ENCODE measurements at regions not wholly inside any gene's neighbourhood (a gene's known extent, or its start where the extent isn't known, plus 50 kb on each side); places are given as distances from the start of the nearest gene placed in this dataset.
"Not testable (repeated sequence)": the region's sequence is repeated elsewhere in the genome, so short reads cannot be mapped to it uniquely, and the experiment has no call there.

DNA sequence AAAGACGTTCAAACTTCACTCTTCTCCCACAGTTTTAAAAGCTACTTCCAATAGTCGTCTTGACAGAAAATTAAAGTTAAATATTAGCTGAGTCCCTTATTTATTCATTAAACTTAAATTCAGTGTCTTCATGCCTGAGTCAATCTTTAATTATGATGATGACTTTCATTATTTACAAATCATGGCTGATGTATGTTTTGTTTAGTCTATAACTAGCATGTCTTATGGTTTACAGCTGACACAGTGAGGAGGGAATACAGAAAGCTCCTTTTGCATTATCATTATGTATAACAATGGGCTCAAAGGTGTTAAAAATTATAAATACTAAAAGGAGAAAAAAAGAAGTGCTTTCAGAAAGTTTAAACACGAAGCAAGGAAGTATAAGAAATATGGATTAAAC, 1333.1 kb downstream of the CDH8 start:
- DNase-seq (ENCODE audit: low spot score), result no peak

- no peak for DNase-seq (ENCODE audit: low spot score)
These were observed 1349.4 kb downstream of the CDH8 start for GRCh38 chr16:60686824-60687223.

DNA sequence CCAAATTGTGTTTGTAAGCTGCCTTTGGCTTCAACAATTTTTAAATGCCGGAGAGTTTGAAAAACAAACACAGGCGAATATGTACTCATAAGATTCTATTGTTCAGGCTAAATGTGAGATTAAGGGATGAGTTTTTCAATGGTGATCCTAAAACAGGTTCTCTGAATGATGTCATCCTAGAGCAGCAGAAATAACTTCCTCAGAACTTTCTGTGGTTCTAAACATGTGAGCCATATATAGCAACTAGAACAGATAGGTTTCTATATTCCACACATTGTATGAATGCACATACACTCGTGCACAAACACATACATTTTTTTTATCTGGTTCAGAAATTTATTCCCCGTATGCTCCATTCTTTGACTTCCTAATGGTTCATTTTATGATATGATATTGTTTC, 1352.2 kb downstream of the CDH8 start:
- DNase-seq (ENCODE audit: low spot score), result no peak

GRCh38 chr16:60682219-60682618, 1354.0 kb downstream of the CDH8 start:
- no peak for DNase-seq (ENCODE audit: low spot score)

DNA sequence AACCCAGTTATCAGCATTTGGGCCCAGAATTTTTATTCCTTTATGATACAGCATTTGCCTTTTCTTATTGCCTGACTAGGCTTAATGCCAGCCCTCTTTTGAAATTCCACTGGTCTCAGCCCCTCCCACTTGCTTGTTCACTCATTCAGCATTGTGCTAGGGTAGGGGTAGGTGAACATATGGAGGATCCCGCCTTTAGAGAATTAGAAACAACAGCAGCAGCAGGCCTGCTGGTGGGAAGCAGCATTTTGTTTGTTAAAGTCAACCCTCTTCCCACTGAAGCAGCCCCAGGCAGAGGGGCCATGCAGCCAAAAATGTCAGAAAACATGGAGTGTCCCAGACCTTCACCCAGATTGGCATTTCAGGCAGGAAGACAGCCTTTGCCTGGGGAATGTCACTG, 1355.2 kb downstream of the CDH8 start:
- no peak for DNase-seq (ENCODE audit: low spot score)

DNA sequence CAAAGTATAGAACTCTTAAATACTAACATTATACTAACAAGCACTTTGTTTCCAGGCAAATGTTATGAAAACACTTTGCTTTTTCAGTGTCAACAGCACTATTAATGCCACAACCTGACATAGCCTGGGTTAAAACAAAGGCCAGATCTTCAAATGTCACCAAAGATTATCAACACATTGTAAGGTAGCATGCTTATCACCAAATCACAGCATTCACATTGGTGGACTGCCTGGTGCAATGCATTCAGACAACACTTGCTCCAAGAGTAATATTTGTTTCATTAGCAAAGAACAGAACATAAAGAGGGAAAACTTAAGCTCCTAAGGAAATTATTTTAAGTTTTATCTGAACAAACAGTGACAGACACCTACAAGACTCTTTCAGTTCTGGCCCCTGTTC, 1361.2 kb downstream of the CDH8 start:
- no peak for DNase-seq (ENCODE audit: low spot score)

GRCh38 chr16:60674241-60674640, 1362.0 kb downstream of the CDH8 start:
- DNase-seq (ENCODE audit: low spot score), result no peak

GRCh38 chr16:60655514-60656153, 1380.6 kb downstream of the CDH8 start:
- no peak for DNase-seq (ENCODE audit: low spot score)

DNA sequence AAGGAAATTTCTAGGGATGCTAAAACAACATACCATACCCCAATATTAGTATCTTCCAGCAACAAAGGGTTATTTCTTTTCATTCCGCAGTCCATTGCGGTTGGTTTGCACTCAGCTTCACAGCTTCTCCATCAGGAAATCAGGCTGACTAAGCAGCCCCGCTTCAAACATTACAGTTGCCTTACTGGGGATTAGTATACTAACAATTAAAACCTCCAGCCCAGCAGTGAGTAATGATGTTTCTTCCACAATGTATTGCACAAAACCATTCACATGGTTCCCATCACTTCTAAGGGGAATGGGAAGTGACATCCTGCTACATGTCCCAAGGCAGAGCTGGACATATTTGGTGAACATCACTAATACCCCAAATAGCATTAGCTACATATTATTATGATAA, 1384.9 kb downstream of the CDH8 start:
- DNase-seq (ENCODE audit: low spot score), result no peak

DNA sequence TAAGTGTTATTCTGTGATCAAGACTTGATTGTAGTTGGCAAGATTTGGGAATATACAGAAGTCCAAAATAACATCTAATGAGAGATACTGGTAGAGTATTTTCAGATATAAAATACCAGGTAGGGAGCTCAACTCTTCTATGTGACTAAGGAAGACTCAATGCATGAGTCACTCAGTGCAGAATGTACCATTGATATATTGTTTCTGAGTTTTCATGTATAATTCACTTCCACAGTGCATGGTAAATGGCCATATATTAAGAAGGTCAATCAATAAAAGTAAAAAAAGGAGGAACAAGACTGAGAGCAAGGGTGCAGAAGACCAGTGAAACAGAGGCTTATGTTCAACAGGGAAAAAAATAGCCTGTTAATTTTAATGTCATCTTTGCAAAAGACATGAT, 1387.9 kb downstream of the CDH8 start:
- no peak for DNase-seq (ENCODE audit: low spot score)

DNA sequence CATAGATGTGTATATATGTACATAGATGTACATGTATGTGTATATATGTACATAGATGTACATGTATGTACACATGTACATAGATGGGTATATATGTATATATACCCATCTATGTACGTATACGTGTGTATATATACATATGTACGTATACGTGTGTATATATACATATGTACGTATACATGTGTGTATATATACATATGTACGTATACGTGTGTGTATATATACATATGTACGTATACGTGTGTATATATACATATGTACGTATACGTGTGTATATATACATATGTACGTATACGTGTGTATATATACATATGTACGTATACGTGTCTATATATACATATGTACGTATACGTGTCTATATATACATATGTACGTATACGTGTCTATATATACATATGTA, 1388.8 kb downstream of the CDH8 start:
- not testable (repeated sequence) for DNase-seq (ENCODE audit: low spot score)

DNA sequence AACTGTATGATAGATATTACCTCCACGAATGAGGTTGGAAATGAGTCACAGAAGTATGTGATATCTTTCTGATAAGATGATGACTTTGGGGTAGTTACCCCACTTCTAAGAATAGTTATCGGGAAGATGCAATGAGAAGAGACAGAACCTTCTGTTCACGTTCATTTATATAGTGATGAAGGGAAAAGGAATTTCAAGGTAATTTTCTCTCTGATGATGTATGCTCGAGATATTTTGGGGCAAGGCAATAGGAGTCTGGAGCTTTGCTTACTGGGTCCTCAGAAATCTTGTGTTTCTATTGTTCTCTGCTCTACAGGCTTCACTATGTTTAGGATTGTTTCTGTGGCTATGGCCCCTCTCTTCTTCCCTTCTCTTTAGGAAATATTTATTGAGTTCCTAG, 1389.6 kb downstream of the CDH8 start:
- no peak for DNase-seq (ENCODE audit: low spot score)

DNA sequence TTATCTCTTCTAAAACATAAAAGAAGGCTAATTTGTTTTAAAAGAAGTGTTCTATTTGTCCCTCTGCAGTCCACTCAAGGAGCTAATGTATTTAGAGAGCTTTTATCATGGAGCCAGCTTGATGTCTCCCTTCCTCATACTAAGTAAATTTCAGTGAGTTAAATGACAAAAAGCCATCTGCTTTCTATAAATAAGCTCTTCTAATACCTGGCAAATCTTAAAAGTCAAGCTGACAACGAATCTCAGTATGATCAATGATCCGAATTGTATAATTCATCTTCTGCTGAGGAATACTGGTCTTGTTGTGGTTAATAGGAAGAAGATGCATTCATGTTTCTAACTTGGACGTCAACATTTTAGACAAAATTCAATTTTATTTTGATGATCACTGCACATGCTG, 1390.7 kb downstream of the CDH8 start:
- DNase-seq (ENCODE audit: low spot score), result no peak

DNA sequence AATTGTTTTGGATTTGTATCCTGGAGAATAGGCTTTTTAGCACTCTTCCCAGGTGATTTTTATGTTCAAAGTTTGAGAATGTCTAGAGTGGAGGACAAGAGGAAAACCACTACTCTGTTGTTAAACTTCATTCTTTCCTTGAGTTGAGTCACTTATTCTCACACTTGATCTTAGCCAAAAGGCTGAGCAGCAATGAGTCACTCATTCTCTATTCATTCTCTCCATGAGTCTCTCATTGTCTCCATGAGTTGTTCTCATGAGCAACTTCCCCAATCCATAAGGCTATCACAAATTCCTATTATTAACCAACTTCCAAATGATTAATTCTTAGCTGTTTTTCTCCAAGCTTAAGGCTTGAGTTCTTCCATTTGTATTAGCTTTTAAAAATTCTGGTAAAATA, 1393.3 kb downstream of the CDH8 start:
- DNase-seq (ENCODE audit: low spot score), result no peak

DNA sequence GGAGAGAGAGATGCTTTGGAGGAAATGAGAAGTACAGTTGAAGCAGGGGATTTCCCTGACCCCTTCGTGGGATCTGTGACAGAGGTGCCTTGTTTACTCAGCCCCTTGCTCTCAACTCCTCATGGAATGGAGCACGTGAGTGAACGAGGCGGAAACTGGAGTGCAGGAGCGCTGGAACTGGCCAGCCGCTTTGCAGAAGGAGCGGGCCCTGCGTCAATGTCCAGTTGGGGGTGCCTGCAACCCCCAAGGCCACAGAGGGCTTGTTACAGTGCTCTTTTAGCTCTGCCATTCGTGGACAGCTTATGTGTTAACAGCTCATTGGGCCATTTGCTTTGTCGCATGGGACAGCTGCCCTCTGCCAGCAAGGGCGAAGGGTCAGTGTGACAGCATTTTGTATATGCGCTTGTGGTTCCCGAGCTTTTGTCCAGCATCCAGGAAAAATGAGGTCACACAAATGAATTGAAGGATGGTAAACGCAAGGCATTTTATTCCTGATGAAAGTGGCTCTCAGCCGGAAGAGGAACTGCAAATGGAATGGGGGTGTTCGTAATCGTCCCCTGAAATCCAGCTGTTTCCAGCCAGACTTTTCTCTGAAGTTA, 1395.1 kb downstream of the CDH8 start:
- DNase-seq (ENCODE audit: low spot score), result no peak

DNA sequence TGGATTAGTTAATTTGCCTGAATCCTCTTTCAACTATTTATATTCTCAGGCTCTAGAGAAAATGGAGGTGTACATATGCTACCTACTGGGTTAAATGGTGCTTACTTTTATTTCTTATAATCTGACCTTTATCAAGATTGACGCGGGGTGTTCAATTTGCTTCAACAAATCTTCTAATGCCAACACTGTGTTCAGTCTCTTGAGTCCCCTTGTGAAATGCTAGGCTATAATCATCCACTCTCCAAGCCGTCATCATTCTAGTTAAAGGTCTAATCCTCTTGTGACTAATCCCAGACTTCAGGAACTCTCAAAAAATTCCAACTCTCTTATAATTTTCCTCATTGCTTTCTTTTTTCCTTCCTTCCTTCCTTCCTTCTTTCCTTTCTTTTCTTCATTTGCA, 1396.2 kb downstream of the CDH8 start:
- DNase-seq (ENCODE audit: low spot score), result no peak

DNA sequence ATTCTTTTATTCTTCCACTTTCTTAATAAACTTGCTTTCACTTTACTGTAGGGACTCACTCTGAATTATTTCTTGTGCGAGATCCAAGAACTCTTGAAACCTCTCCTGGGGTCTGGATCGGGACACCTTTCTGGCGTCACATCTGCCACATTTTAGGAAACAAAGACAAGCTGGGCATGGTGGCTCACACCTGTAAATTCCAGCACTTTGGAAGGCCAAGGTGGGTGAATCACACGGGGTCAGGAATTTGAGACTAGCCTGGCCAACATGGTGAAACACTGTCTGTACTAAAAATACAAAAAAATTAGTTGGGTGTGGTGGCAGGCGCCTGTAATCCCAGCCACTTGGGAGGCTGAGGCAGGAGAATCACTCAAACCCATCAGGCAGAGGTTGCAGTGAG, 1399.6 kb downstream of the CDH8 start:
- not testable (repeated sequence) for DNase-seq (ENCODE audit: low spot score)

DNA sequence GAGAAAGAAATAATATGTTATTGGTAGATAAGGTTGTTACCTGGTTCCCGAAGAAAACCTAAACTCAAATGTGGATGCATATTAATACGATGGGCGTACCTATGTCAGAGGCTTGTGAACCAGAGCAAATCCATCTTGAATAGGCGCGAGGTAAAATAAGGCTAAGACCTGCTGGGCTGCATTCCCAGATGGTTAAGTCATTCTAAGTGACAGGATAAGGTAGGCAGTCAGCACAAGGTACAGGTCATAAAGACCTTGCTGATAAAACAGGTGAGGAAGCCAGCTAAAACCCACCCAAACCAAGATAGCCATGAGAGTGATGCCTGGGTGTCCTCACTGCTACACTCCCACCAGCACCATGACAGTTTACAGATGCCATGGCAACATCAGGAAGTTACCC, 1400.1 kb downstream of the CDH8 start:
- no peak for DNase-seq (ENCODE audit: low spot score)

DNA sequence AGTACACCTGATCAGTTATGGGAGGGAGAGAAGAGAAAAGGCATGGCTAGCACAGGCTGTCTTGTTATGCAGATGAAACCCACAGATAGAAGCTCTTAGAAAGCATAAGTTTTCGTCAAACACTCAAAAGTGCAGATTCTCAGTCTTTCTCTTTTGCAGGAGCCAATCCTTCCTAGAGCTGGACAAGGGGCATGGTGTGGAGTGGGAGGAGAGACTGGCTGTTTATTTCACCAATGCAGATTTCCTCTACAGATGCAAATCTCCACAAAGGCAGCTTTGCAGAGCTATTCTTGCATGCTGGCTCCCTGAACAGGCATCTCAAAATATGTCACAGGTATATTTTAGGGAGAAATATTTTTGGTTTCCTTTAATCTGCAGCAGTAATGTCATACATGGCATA, 1400.7 kb downstream of the CDH8 start:
- DNase-seq (ENCODE audit: low spot score), result no peak

DNA sequence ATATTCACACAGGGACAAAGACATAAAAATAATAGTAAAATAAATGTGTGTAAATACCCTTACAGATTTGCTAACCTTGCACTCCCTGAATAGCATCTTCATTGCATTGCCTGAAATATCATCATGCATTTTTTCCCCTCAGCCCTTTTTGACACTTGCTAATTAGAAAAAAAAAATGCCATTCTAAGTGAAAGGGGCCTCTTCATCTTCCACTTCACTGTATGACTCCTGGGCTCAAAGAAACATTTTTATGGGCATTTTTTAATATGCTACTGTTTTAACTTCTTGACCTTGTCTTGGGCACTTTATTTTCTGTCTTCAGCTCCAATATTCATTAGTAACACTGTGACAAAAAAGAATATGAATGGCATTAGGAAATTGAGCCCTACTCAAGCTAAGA, 1424.4 kb downstream of the CDH8 start:
- DNase-seq (ENCODE audit: low spot score), result no peak

- DNase-seq (ENCODE audit: low spot score), result no peak
These were observed 1427.3 kb downstream of the CDH8 start for GRCh38 chr16:60608971-60609370.

DNA sequence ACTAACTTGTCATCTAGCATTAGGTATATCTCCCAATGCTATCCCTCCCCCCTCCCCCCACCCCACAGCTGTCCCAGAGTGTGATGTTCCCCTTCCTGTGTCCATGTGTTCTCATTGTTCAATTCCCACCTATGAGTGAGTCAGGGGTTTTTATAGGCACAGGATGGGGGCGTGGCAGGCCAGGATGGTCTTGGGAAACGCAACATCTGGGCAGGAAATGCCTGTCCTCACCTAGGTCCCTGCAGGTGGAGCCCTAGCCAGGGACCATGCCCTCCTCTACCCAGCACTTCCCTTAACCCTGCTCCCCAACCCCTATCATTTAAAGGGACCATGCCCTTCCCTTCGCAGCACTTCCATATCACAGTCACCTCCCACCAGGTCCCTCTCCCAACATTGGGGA, 1430.6 kb downstream of the CDH8 start:
- not testable (repeated sequence) for DNase-seq (ENCODE audit: low spot score)

- no peak for DNase-seq (ENCODE audit: low spot score)
These were observed 1431.1 kb downstream of the CDH8 start for GRCh38 chr16:60605176-60605575.

DNA sequence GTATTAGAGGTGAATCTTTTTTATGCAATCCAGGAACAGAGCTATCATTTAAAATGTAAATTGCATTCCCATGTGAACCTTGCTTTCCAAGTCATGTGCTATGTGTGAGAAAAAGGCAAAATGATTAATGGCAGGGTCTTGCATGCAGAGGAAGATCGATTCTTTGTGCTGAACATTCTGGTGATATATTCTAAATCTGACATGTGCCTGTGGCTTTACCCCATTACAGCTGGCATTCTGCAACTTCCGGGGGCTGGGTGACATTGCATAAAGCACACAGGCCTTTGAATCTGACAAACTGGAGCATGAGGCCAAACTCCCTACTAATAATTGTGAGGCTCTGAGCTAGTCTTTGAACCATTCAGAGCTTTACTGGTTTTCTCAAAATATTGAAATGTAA, 1449.7 kb downstream of the CDH8 start:
- no peak for DNase-seq (ENCODE audit: low spot score)

Data from mesenteric fat pad (tissue), 1 donor.